ENCODE measurements at regions not wholly inside any gene's neighbourhood (a gene's known extent, or its start where the extent isn't known, plus 50 kb on each side); places are given as distances from the start of the nearest gene placed in this dataset.
"Not testable (repeated sequence)": the region's sequence is repeated elsewhere in the genome, so short reads cannot be mapped to it uniquely, and the experiment has no call there.

- intact Hi-C loops (cut with micrococcal nuclease); FAIRE-seq; H3K4me2 ChIP-seq (ENCODE audit: insufficient read depth, low read length): not testable (repeated sequence)
Observed at GRCh38 chr2:91597436-91597835, 2906.0 kb downstream of the RPIA start.

GRCh38 chr2:91598519-91598918, 2907.0 kb downstream of the RPIA start:
- H2AFZ ChIP-seq (ENCODE audit: low read depth, low read length); intact Hi-C loops (cut with micrococcal nuclease); H3K79me2 ChIP-seq (ENCODE audit: control insufficient read depth, insufficient read depth, low read length); FAIRE-seq; H4K20me1 ChIP-seq (replicated peaks; ENCODE audit: control insufficient read depth, extremely low read depth, insufficient read depth, low read length); H3K4me3 ChIP-seq (replicated peaks in 1 of 3; ENCODE audit: insufficient read depth in 1 of 3, low read depth in 1 of 3, low read length in 3 of 3); DNase-seq (ENCODE audit: low read depth, low spot score); H3K27me3 ChIP-seq (ENCODE audit: control insufficient read depth in 2 of 2, insufficient read depth in 2 of 2, low read length in 2 of 2); H3K27ac ChIP-seq (ENCODE audit: insufficient read depth, low read depth, low read length); H3K9me3 ChIP-seq (replicated peaks; ENCODE audit: control insufficient read depth, insufficient read depth, low read length); CTCF ChIA-PET; BruUV-seq (replicated peaks); H3K9ac ChIP-seq (replicated peaks; ENCODE audit: extremely low read depth, insufficient read depth, low read length); dilution Hi-C loops (cut with MboI; ENCODE audit: extremely low pct_ligation_motif_present, low sequenced_read_pairs); POLR2A ChIA-PET; H3K4me2 ChIP-seq (ENCODE audit: insufficient read depth, low read length); H3K9me1 ChIP-seq (replicated peaks; ENCODE audit: control insufficient read depth, extremely low read depth, insufficient read depth, low read length); H3K36me3 ChIP-seq (ENCODE audit: control insufficient read depth in 2 of 2, extremely low read depth in 1 of 2, insufficient read depth in 2 of 2, low read length in 2 of 2); H3K4me1 ChIP-seq (ENCODE audit: control insufficient read depth, extremely low read depth, insufficient read depth, low read length): not testable (repeated sequence)

More at GRCh38 chr2:91597436-91597835, 2906.0 kb downstream of the RPIA start:
- H4K20me1 ChIP-seq (replicated peaks; ENCODE audit: control insufficient read depth, extremely low read depth, insufficient read depth, low read length); dilution Hi-C loops (cut with MboI; ENCODE audit: extremely low pct_ligation_motif_present, low sequenced_read_pairs); POLR2A ChIA-PET; BruUV-seq (replicated peaks); H3K79me2 ChIP-seq (ENCODE audit: control insufficient read depth, insufficient read depth, low read length); H3K9ac ChIP-seq (replicated peaks; ENCODE audit: extremely low read depth, insufficient read depth, low read length); H3K27ac ChIP-seq (ENCODE audit: insufficient read depth, low read depth, low read length); H3K27me3 ChIP-seq (ENCODE audit: control insufficient read depth in 2 of 2, insufficient read depth in 2 of 2, low read length in 2 of 2); H3K9me3 ChIP-seq (replicated peaks; ENCODE audit: control insufficient read depth, insufficient read depth, low read length); H3K9me1 ChIP-seq (replicated peaks; ENCODE audit: control insufficient read depth, extremely low read depth, insufficient read depth, low read length); H2AFZ ChIP-seq (ENCODE audit: low read depth, low read length); H3K4me3 ChIP-seq (replicated peaks in 1 of 3; ENCODE audit: insufficient read depth in 1 of 3, low read depth in 1 of 3, low read length in 3 of 3); H3K36me3 ChIP-seq (ENCODE audit: control insufficient read depth in 2 of 2, extremely low read depth in 1 of 2, insufficient read depth in 2 of 2, low read length in 2 of 2); DNase-seq (ENCODE audit: low read depth, low spot score); CTCF ChIA-PET; H3K4me1 ChIP-seq (ENCODE audit: control insufficient read depth, extremely low read depth, insufficient read depth, low read length): not testable (repeated sequence)

DNA sequence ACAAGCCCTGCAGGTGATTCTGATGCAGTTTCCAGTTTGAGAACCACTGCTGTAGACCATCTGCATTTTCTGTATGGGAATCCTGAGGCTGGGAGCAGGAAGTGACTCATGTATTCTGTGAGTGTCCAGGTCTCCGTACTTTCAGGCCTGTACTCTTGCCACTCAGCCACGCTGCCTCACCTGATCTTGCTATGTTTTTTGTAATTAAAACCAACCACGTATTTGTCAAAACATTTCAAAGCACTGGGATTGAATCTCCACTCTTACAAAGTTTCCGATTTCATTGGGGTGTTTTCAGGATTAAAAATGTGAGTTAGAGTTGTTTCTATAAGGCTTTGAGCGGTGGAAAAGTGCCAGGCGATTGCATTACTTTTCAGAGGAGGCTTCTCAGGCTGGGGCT, 2907.5 kb downstream of the RPIA start:
- POLR2A ChIA-PET; DNase-seq (ENCODE audit: low read depth, low spot score); FAIRE-seq; BruUV-seq (replicated peaks); H3K36me3 ChIP-seq (ENCODE audit: control insufficient read depth in 2 of 2, extremely low read depth in 1 of 2, insufficient read depth in 2 of 2, low read length in 2 of 2); CTCF ChIA-PET; dilution Hi-C loops (cut with MboI; ENCODE audit: extremely low pct_ligation_motif_present, low sequenced_read_pairs); H3K27ac ChIP-seq (ENCODE audit: insufficient read depth, low read depth, low read length); H3K4me3 ChIP-seq (replicated peaks in 1 of 3; ENCODE audit: insufficient read depth in 1 of 3, low read depth in 1 of 3, low read length in 3 of 3); H3K9me3 ChIP-seq (replicated peaks; ENCODE audit: control insufficient read depth, insufficient read depth, low read length); H4K20me1 ChIP-seq (replicated peaks; ENCODE audit: control insufficient read depth, extremely low read depth, insufficient read depth, low read length); intact Hi-C loops (cut with micrococcal nuclease); H3K4me2 ChIP-seq (ENCODE audit: insufficient read depth, low read length); H3K27me3 ChIP-seq (ENCODE audit: control insufficient read depth in 2 of 2, insufficient read depth in 2 of 2, low read length in 2 of 2); H3K4me1 ChIP-seq (ENCODE audit: control insufficient read depth, extremely low read depth, insufficient read depth, low read length); H3K79me2 ChIP-seq (ENCODE audit: control insufficient read depth, insufficient read depth, low read length); H3K9ac ChIP-seq (replicated peaks; ENCODE audit: extremely low read depth, insufficient read depth, low read length); H3K9me1 ChIP-seq (replicated peaks; ENCODE audit: control insufficient read depth, extremely low read depth, insufficient read depth, low read length); H2AFZ ChIP-seq (ENCODE audit: low read depth, low read length): not testable (repeated sequence)

- DNase-seq (ENCODE audit: low read depth, low spot score); H3K9me1 ChIP-seq (replicated peaks; ENCODE audit: control insufficient read depth, extremely low read depth, insufficient read depth, low read length); H3K4me2 ChIP-seq (ENCODE audit: insufficient read depth, low read length); H3K4me3 ChIP-seq (replicated peaks in 1 of 3; ENCODE audit: insufficient read depth in 1 of 3, low read depth in 1 of 3, low read length in 3 of 3); H3K27ac ChIP-seq (ENCODE audit: insufficient read depth, low read depth, low read length); H4K20me1 ChIP-seq (replicated peaks; ENCODE audit: control insufficient read depth, extremely low read depth, insufficient read depth, low read length); H3K4me1 ChIP-seq (ENCODE audit: control insufficient read depth, extremely low read depth, insufficient read depth, low read length); H3K9me3 ChIP-seq (replicated peaks; ENCODE audit: control insufficient read depth, insufficient read depth, low read length); H3K27me3 ChIP-seq (ENCODE audit: control insufficient read depth in 2 of 2, insufficient read depth in 2 of 2, low read length in 2 of 2); intact Hi-C loops (cut with micrococcal nuclease); H3K9ac ChIP-seq (replicated peaks; ENCODE audit: extremely low read depth, insufficient read depth, low read length); H3K79me2 ChIP-seq (ENCODE audit: control insufficient read depth, insufficient read depth, low read length); FAIRE-seq; POLR2A ChIA-PET; CTCF ChIA-PET; dilution Hi-C loops (cut with MboI; ENCODE audit: extremely low pct_ligation_motif_present, low sequenced_read_pairs); H3K36me3 ChIP-seq (ENCODE audit: control insufficient read depth in 2 of 2, extremely low read depth in 1 of 2, insufficient read depth in 2 of 2, low read length in 2 of 2); H2AFZ ChIP-seq (ENCODE audit: low read depth, low read length); BruUV-seq (replicated peaks): not testable (repeated sequence)
Observed at GRCh38 chr2:91602860-91603259, 2911.4 kb downstream of the RPIA start.

Data from endothelial cell of umbilical vein (primary cell).